ENCODE measurements at regions not wholly inside any gene's neighbourhood (a gene's known extent, or its start where the extent isn't known, plus 50 kb on each side); places are given as distances from the start of the nearest gene placed in this dataset.

DNA sequence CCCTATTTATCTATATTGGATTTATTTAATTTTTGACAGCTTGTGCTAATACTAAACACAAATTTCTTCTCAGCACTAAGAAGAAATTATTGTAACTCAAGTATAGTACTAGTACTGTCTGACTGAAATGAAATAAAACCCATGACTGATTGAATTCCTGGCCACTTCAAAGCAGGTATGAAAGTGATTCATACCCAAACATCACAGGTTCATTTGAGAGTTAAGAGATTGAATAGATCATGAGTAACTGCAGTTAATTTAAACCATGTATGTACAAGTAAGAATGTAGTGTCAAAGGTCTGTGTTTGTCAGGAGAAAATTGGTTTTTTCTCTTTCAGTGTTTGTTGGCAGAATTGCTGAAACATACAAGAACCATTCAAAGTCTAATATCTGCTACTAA is 332.0 kb upstream of the GRM7 start:
- TF ChIP-seq, protein P1, sequence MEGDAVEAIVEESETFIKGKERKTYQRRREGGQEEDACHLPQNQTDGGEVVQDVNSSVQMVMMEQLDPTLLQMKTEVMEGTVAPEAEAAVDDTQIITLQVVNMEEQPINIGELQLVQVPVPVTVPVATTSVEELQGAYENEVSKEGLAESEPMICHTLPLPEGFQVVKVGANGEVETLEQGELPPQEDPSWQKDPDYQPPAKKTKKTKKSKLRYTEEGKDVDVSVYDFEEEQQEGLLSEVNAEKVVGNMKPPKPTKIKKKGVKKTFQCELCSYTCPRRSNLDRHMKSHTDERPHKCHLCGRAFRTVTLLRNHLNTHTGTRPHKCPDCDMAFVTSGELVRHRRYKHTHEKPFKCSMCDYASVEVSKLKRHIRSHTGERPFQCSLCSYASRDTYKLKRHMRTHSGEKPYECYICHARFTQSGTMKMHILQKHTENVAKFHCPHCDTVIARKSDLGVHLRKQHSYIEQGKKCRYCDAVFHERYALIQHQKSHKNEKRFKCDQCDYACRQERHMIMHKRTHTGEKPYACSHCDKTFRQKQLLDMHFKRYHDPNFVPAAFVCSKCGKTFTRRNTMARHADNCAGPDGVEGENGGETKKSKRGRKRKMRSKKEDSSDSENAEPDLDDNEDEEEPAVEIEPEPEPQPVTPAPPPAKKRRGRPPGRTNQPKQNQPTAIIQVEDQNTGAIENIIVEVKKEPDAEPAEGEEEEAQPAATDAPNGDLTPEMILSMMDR (conservative IDR thresholded peaks at IDR 0.05; ENCODE audit: low read length), result no peak
- no peak for TF ChIP-seq EZH2phosphoT487 (IDR thresholded peaks at IDR 0.05; ENCODE audit: borderline replicate concordance)

Data from Loucy (cell line).